B cell (primary cell): ENCODE measurements at regions not wholly inside any gene's neighbourhood (a gene's known extent, or its start where the extent isn't known, plus 50 kb on each side); places are given as distances from the start of the nearest gene placed in this dataset.

Experiments used
- EZH2 ChIP-seq: IDR thresholded peaks from 2 replicates; pipeline ENCODE4 v1.6.1; 2012; ENCODE audit warnings: borderline replicate concordance, low read depth, mild to moderate bottlenecking, moderate library complexity, low read length; ENCODE audit not compliant: insufficient read depth, poor library complexity, severe bottlenecking
- TF ChIP-seq, protein P1 (sequence below): fragments of 200-600 bp; IDR thresholded peaks from one replicate; pipeline ENCODE4 v1.8.0; 2022; ENCODE audit warnings: antibody characterized with exemption, mild to moderate bottlenecking

GRCh38 chr9:7461791-7462190 is 337.8 kb downstream of the DMAC1 start:
- TF ChIP-seq, protein P1, sequence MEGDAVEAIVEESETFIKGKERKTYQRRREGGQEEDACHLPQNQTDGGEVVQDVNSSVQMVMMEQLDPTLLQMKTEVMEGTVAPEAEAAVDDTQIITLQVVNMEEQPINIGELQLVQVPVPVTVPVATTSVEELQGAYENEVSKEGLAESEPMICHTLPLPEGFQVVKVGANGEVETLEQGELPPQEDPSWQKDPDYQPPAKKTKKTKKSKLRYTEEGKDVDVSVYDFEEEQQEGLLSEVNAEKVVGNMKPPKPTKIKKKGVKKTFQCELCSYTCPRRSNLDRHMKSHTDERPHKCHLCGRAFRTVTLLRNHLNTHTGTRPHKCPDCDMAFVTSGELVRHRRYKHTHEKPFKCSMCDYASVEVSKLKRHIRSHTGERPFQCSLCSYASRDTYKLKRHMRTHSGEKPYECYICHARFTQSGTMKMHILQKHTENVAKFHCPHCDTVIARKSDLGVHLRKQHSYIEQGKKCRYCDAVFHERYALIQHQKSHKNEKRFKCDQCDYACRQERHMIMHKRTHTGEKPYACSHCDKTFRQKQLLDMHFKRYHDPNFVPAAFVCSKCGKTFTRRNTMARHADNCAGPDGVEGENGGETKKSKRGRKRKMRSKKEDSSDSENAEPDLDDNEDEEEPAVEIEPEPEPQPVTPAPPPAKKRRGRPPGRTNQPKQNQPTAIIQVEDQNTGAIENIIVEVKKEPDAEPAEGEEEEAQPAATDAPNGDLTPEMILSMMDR: no peak
- no peak for TF ChIP-seq EZH2
